IMR-90 (cell line): ENCODE measurements at regions not wholly inside any gene's neighbourhood (a gene's known extent, or its start where the extent isn't known, plus 50 kb on each side); places are given as distances from the start of the nearest gene placed in this dataset.

Experiments
- ATAC-seq: fragments of 200-7000 bp; cut with Tn5 transposase; 2 replicates; pipeline ENCODE4 v1.9.1; 2020; ENCODE audit warnings: low read depth, mild to moderate bottlenecking, moderate library complexity
- BruUV-seq: library from RNA; stranded (reverse); fragments of 400-500 nt; replicated peaks from 2 replicates; lab custom pipeline; 2021; lab: Mats Ljungman, UMichigan
- CTCF ChIA-PET: fragments of 300-600 bp; formaldehyde crosslinking; extraction: SDS; loops from one replicate; lab custom pipeline; 2021; ENCODE audit warnings: antibody characterized with exemption; lab: Yijun Ruan, JAX
- POLR2A ChIA-PET: fragments of 300-600 bp; sonication (Branson Sonifier 250); formaldehyde crosslinking; loops from one replicate; lab custom pipeline; 2022; ENCODE audit warnings: antibody characterized with exemption; ENCODE audit not compliant: unreplicated experiment; lab: Charles Lee
- DNase-seq: peaks from one replicate; pipeline ENCODE4 v3.0.0; 2013
- H2AFZ ChIP-seq: replicated peaks from 2 replicates; pipeline ENCODE3; 2013; ENCODE audit warnings: low read length, mild to moderate bottlenecking; ENCODE audit not compliant: poor library complexity
- H2AK5ac ChIP-seq: 2 replicates; pipeline ENCODE4 v1.6.1; 2013; ENCODE audit warnings: low read depth, low read length, inconsistent platforms
- H2AK9ac ChIP-seq: replicated peaks from 2 replicates; pipeline ENCODE3; 2013; ENCODE audit warnings: mild to moderate bottlenecking, low read depth, low read length, moderate library complexity; ENCODE audit not compliant: poor library complexity
- H2BK120ac ChIP-seq: 2 replicates; pipeline ENCODE4 v1.6.1; 2013; ENCODE audit warnings: low read depth, low read length, inconsistent platforms
- H2BK15ac ChIP-seq: 3 replicates; pipeline ENCODE4 v1.6.1; 2013; ENCODE audit warnings: low read depth, low read length, inconsistent platforms
- H2BK20ac ChIP-seq: 2 replicates; pipeline ENCODE4 v1.6.1; 2013; ENCODE audit warnings: low read depth, mild to moderate bottlenecking, inconsistent platforms, low read length, moderate library complexity
- H2BK5ac ChIP-seq: 2 replicates; pipeline ENCODE4 v1.6.1; 2013; ENCODE audit warnings: mild to moderate bottlenecking, low read depth, low read length, inconsistent platforms; ENCODE audit not compliant: poor library complexity, severe bottlenecking
- H3K14ac ChIP-seq: replicated peaks from 2 replicates; pipeline ENCODE4 v1.6.1; 2013; ENCODE audit warnings: low read depth, low read length, inconsistent platforms
- H3K18ac ChIP-seq: 2 replicates; pipeline ENCODE4 v1.6.1; 2013; ENCODE audit warnings: low read depth, low read length, control low read depth
- H3K23ac ChIP-seq: 2 replicates; pipeline ENCODE4 v1.6.1; 2013; ENCODE audit warnings: low read depth, low read length, inconsistent platforms
- H3K27ac ChIP-seq: 2 replicates; pipeline ENCODE4 v1.5.1; 2013; ENCODE audit warnings: mild to moderate bottlenecking, control low read depth, low read length; ENCODE audit not compliant: insufficient read depth
- H3K27me3 ChIP-seq: 2 replicates; pipeline ENCODE4 v1.6.1; 2013; ENCODE audit warnings: low read length; ENCODE audit not compliant: control insufficient read depth, insufficient read depth
- H3K36me3 ChIP-seq: 2 replicates; pipeline ENCODE4 v1.6.1; 2013; ENCODE audit warnings: low read length, mixed read lengths; ENCODE audit not compliant: control insufficient read depth, insufficient read depth
- H3K4ac ChIP-seq: 2 replicates; pipeline ENCODE4 v1.6.1; 2013; ENCODE audit warnings: low read depth, low read length, inconsistent platforms
- H3K4me1 ChIP-seq: 2 replicates; pipeline ENCODE4 v1.6.1; 2013; ENCODE audit warnings: low read length, mixed read lengths; ENCODE audit not compliant: control insufficient read depth, insufficient read depth
- H3K4me2 ChIP-seq: 2 replicates; pipeline ENCODE4 v1.6.1; 2013; ENCODE audit warnings: low read depth, mild to moderate bottlenecking, control low read depth, low read length, moderate library complexity
- H3K4me3 ChIP-seq: 2 replicates; pipeline ENCODE4 v1.5.1; 2013; ENCODE audit warnings: low read depth, mild to moderate bottlenecking, control low read depth, low read length, moderate library complexity; ENCODE audit not compliant: insufficient read depth
- H3K56ac ChIP-seq: 2 replicates; pipeline ENCODE4 v1.6.1; 2013; ENCODE audit warnings: low read length, inconsistent platforms; ENCODE audit not compliant: insufficient read depth; ENCODE audit errors: extremely low read depth
- H3K79me1 ChIP-seq, 2 experiments: 2 replicates each; pipeline ENCODE4 v1.6.1; 2013; ENCODE audit warnings: low read length in 2 of 2, inconsistent platforms in 1 of 2, low read depth in 1 of 2
- H3K9ac ChIP-seq: 2 replicates; pipeline ENCODE4 v1.6.1; 2013; ENCODE audit warnings: low read depth, low read length, control low read depth
- H3K9me1 ChIP-seq: 2 replicates; pipeline ENCODE4 v1.6.1; 2013; ENCODE audit warnings: low read length, inconsistent platforms; ENCODE audit not compliant: insufficient read depth
- H3K9me3 ChIP-seq: 2 replicates; pipeline ENCODE4 v1.6.1; 2013; ENCODE audit warnings: low read length; ENCODE audit not compliant: control insufficient read depth, insufficient read depth
- H4K20me1 ChIP-seq: 2 replicates; pipeline ENCODE4 v1.6.1; 2013; ENCODE audit warnings: low read length, inconsistent platforms; ENCODE audit not compliant: insufficient read depth
- H4K5ac ChIP-seq: 2 replicates; pipeline ENCODE4 v1.6.1; 2013; ENCODE audit warnings: mild to moderate bottlenecking, low read depth, low read length, control low read depth
- H4K8ac ChIP-seq, 2 experiments: 2 replicates each; pipeline ENCODE4 v1.6.1; 2013; ENCODE audit warnings: low read depth in 2 of 2, low read length in 2 of 2, control low read depth in 1 of 2, inconsistent platforms in 1 of 2
- H4K91ac ChIP-seq: 2 replicates; pipeline ENCODE4 v1.6.1; 2013; ENCODE audit warnings: low read depth, low read length, inconsistent platforms; ENCODE audit not compliant: insufficient read depth
- BHLHE40 ChIP-seq: fragments of 150-350 bp; IDR thresholded peaks from 2 replicates; pipeline ENCODE4 v1.6.1; 2016; ENCODE audit warnings: mild to moderate bottlenecking, low read depth, low read length
- CEBPB ChIP-seq: IDR thresholded peaks from 2 replicates; pipeline ENCODE4 v1.6.1; 2012; ENCODE audit warnings: low read depth, low read length, improper control_type of control experiment
- MXI1 ChIP-seq: IDR thresholded peaks from 2 replicates; pipeline ENCODE4 v1.6.1; 2012; ENCODE audit warnings: low read depth, mild to moderate bottlenecking, low read length, moderate library complexity, borderline replicate concordance
- RCOR1 ChIP-seq: IDR thresholded peaks from 2 replicates; pipeline ENCODE4 v1.6.1; 2012; ENCODE audit warnings: mild to moderate bottlenecking, low read length, improper control_type of control experiment; ENCODE audit not compliant: insufficient replicate concordance
- RFX5 ChIP-seq: IDR thresholded peaks from 2 replicates; pipeline ENCODE4 v1.8.0; 2012; ENCODE audit warnings: low read depth, mild to moderate bottlenecking, low read length, moderate library complexity
- SMC3 ChIP-seq: fragments of 150-350 bp; IDR thresholded peaks from 2 replicates; pipeline ENCODE4 v1.6.1; 2016; ENCODE audit warnings: low read depth, mild to moderate bottlenecking, antibody characterized with exemption, low read length, moderate library complexity
- WGBS, 2 experiments: methylation state at CpG; one replicate each; pipeline versions ENCODE4 v1.1.5 to v1.1.7; 2013; ENCODE audit warnings: missing lambda C conversion rate in 2 of 2; ENCODE audit not compliant: insufficient read length in 1 of 2; ENCODE audit errors: extremely low coverage in 2 of 2; 5-methylcytosine and 5-hydroxymethylcytosine counted together
- dilution Hi-C: fragments of 300-500 bp; cut with HindIII; formaldehyde crosslinking; loops from one replicate; pipeline ENCODE4 v1.14.3; 2018; ENCODE audit warnings: low sequenced_read_pairs; ENCODE audit not compliant: unreplicated experiment
- in situ Hi-C: fragments of 300-500 bp; cut with MboI; formaldehyde crosslinking; loops from 3 replicates; pipeline ENCODE4 v1.14.3; 2019; ENCODE audit warnings: low sequenced_read_pairs, inconsistent platforms, mixed read lengths
- intact Hi-C: fragments of 100-400 bp; cut with micrococcal nuclease; formaldehyde crosslinking; loops from 2 replicates; pipeline ENCODE4 v1.10.0; 2022
- TF ChIP-seq, protein P1 (sequence below): conservative IDR thresholded peaks from 2 replicates; pipeline ENCODE4 v1.5.1; 2012; ENCODE audit warnings: mild to moderate bottlenecking, low read depth, low read length, improper control_type of control experiment
- TF ChIP-seq, protein P2 (sequence below): fragments of 150-350 bp; IDR thresholded peaks from 2 replicates; pipeline ENCODE4 v1.6.1; 2016; ENCODE audit warnings: low read depth, mild to moderate bottlenecking, low read length, moderate library complexity, borderline replicate concordance
- TF ChIP-seq, protein P3 (sequence below): fragments of 150-350 bp; IDR thresholded peaks from 2 replicates; pipeline ENCODE4 v1.6.1; 2017; ENCODE audit warnings: mild to moderate bottlenecking, antibody characterized with exemption, low read length, low read depth

DNA sequence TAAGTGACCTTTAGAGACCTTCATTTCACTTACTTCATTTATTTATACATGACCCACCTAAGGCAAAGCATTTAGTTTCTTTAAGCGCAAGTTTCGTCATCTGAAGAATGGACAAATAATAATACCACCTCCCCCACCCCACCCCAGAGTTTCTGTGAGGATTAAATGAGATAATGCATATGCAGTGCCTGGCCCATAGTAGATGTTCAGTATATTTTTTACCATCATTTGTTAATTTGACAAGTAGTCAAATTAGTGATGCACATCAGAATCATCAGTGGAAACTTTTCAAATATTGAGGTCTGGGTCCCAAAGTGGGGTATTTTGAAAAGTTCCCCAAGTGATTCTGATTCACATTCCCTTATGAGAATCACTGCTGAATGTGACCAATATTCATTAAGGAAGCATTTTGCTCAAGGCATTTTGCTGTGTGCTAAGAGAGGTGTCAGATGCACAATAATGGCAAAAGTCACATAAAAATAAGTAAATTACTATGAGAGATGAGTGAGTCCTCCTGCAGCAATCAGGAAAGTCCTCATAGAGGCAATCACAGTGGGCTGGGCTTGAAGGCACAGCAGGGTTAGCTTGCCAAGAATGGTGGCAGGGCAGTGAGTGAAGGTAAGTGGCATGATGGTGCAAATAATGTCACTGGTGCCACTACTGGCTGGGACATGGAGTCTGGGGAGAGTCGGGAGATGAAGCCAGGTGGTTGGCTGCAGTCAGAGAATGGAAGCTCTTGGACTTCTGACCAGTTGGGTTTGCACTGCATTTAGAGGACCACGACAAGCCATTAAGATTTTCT lies 244.1 kb downstream of the PTEN start:
- H3K14ac ChIP-seq = no peak overlapping the region; the same call in 1 of the 2 replicates
- TF ChIP-seq BHLHE40 = no peak
- no peak for TF ChIP-seq CEBPB
- TF ChIP-seq SMC3 = no peak
- TF ChIP-seq, protein P1, sequence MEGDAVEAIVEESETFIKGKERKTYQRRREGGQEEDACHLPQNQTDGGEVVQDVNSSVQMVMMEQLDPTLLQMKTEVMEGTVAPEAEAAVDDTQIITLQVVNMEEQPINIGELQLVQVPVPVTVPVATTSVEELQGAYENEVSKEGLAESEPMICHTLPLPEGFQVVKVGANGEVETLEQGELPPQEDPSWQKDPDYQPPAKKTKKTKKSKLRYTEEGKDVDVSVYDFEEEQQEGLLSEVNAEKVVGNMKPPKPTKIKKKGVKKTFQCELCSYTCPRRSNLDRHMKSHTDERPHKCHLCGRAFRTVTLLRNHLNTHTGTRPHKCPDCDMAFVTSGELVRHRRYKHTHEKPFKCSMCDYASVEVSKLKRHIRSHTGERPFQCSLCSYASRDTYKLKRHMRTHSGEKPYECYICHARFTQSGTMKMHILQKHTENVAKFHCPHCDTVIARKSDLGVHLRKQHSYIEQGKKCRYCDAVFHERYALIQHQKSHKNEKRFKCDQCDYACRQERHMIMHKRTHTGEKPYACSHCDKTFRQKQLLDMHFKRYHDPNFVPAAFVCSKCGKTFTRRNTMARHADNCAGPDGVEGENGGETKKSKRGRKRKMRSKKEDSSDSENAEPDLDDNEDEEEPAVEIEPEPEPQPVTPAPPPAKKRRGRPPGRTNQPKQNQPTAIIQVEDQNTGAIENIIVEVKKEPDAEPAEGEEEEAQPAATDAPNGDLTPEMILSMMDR = no peak
- TF ChIP-seq MXI1 = no peak
- no peak for TF ChIP-seq RFX5
- TF ChIP-seq, protein P2, sequence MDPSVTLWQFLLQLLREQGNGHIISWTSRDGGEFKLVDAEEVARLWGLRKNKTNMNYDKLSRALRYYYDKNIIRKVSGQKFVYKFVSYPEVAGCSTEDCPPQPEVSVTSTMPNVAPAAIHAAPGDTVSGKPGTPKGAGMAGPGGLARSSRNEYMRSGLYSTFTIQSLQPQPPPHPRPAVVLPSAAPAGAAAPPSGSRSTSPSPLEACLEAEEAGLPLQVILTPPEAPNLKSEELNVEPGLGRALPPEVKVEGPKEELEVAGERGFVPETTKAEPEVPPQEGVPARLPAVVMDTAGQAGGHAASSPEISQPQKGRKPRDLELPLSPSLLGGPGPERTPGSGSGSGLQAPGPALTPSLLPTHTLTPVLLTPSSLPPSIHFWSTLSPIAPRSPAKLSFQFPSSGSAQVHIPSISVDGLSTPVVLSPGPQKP = no peak
- no peak for TF ChIP-seq RCOR1
- TF ChIP-seq, protein P3, sequence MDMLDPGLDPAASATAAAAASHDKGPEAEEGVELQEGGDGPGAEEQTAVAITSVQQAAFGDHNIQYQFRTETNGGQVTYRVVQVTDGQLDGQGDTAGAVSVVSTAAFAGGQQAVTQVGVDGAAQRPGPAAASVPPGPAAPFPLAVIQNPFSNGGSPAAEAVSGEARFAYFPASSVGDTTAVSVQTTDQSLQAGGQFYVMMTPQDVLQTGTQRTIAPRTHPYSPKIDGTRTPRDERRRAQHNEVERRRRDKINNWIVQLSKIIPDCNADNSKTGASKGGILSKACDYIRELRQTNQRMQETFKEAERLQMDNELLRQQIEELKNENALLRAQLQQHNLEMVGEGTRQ = no peak
- no peak overlapping the region for H2AK9ac ChIP-seq
- no peaks in the 10 kb centered on the region for H3K79me1 ChIP-seq
- no peak overlapping the region for H2BK120ac ChIP-seq
- no peaks in the 10 kb centered on the region for H3K27me3 ChIP-seq
- H4K20me1 ChIP-seq = no peaks in the 10 kb centered on the region
- POLR2A ChIA-PET = no interaction called here
- no CpG with 5 or more reads among the region's 4 CpGs for WGBS, 2 experiments
- H3K36me3 ChIP-seq = no peaks in the 10 kb centered on the region
- H3K4me2 ChIP-seq = no peak overlapping the region
- H3K4me3 ChIP-seq = no peak overlapping the region
- intact Hi-C loops (no loop called here), in situ Hi-C loops (no loop called here), dilution Hi-C loops (no loop called here)
- no peak overlapping the region for H3K4ac ChIP-seq
- CTCF ChIA-PET = interaction anchor here (0.6 kb wide), 1 partner anchor 30 kb away, joined by 3 read pairs; no protein-coding TSS in a partner anchor
- ATAC-seq (no peak), DNase-seq (no peak)
- no peak overlapping the region for H2AFZ ChIP-seq
- H2BK20ac ChIP-seq = no peak overlapping the region
- H3K9ac ChIP-seq = no peak overlapping the region
- H3K27ac ChIP-seq = no peak overlapping the region
- BruUV-seq = no TSS peak
- H3K4me1 ChIP-seq = peaks cover 5% of the 10 kb centered on the region
- no peak overlapping the region for H2BK5ac ChIP-seq
- peaks cover 7% of the 10 kb centered on the region for H3K9me1 ChIP-seq
- H3K9me3 ChIP-seq = no peaks in the 10 kb centered on the region
- H3K23ac ChIP-seq = no peak overlapping the region
- H3K56ac ChIP-seq = no peak overlapping the region
- H2AK5ac ChIP-seq = peak overlapping the region; percentile 43; the same call in 1 of the 2 replicates
- H4K8ac ChIP-seq = no peak overlapping the region
- no peak overlapping the region for H3K18ac ChIP-seq
- no peak overlapping the region for H2BK15ac ChIP-seq
- no peak overlapping the region for H4K5ac ChIP-seq
- no peak overlapping the region for H4K91ac ChIP-seq
